ENCODE measurements at regions not wholly inside any gene's neighbourhood (a gene's known extent, or its start where the extent isn't known, plus 50 kb on each side); places are given as distances from the start of the nearest gene placed in this dataset.

DNA sequence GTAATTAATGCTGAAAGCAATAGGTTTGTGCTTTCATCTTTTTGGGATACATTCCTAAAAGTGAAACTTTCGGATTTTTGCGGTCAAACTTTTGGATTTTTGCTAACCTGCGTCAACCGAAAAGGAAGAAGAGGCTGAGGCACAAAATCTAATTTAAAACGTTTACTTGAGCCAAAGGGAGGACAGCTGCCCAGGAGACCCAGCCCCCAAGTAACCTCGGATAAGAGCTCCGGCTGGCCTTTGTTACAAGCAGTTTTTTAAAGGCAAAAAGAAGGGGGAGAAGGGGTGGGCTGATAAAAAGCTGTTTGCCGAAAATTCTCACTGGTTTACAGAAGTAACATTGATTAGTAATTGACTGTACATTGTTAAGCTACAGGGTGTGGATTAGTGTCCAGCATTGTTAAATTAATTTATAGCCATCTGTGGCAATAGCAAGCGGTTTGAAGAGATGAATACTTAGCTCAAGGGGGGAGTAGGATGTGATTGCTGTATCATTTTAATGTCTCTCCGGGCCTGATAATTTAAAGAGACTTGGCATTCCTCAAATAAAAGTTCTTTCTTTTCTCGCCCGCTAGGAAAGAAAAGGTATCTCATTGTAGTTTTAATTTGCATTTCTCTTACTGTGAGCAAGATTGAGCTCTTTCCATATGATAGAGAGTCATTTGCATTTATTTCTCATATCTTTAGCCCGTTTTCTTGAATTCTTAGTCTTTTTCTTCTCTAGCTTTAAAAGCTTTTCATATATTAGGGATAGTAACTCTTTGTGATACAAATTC is 59.1 kb upstream of the USP9X start:
- Histone ChIP-seq H3K9me3 (ENCODE audit: control insufficient read depth, low read depth, low read length) (no peaks in the 10 kb centered on the region), H2AFZ (ENCODE audit: control insufficient read depth, low read length) (no peak overlapping the region), H3K27ac (ENCODE audit: control insufficient read depth, insufficient read depth, low read length) (no peak overlapping the region)

DNA sequence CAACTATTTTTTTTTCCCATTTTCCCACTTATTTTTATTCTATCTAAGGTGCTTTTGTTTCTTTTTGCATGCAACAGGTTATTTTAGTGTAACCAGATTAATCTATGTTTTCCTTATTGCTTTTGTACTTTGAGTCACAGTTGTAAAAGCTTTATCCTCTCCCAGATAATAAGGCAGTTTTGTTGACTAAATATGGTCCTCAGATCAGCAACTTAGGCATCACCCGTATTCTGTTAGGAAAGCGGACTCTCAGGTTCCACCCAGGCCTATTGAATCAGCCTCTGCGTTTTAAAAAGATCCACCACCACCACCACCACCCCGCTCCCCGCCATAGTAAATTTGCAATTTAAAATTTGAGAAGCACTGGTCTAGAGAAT is 58.6 kb upstream of the USP9X start:
- H2AFZ ChIP-seq (ENCODE audit: control insufficient read depth, low read length): no peak overlapping the region
- FAIRE-seq: no peak
- dilution Hi-C loops (cut with MboI; ENCODE audit: extremely low pct_ligation_motif_present, low sequenced_read_pairs): no loop called here

More for the DNA sequence above, 59.1 kb upstream of the USP9X start:
- TF ChIP-seq, protein P1, sequence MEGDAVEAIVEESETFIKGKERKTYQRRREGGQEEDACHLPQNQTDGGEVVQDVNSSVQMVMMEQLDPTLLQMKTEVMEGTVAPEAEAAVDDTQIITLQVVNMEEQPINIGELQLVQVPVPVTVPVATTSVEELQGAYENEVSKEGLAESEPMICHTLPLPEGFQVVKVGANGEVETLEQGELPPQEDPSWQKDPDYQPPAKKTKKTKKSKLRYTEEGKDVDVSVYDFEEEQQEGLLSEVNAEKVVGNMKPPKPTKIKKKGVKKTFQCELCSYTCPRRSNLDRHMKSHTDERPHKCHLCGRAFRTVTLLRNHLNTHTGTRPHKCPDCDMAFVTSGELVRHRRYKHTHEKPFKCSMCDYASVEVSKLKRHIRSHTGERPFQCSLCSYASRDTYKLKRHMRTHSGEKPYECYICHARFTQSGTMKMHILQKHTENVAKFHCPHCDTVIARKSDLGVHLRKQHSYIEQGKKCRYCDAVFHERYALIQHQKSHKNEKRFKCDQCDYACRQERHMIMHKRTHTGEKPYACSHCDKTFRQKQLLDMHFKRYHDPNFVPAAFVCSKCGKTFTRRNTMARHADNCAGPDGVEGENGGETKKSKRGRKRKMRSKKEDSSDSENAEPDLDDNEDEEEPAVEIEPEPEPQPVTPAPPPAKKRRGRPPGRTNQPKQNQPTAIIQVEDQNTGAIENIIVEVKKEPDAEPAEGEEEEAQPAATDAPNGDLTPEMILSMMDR (optimal IDR thresholded peaks at IDR 0.05 in 1 of 3, IDR thresholded peaks at IDR 0.05 in 1 of 3, conservative IDR thresholded peaks at IDR 0.05 in 1 of 3; ENCODE audit: extremely low read depth in 1 of 3, insufficient read depth in 2 of 3, low read length in 3 of 3): no peak
- no peak for TF ChIP-seq EZH2 (IDR thresholded peaks at IDR 0.05; ENCODE audit: low read length)
- Histone ChIP-seq H3K4me3 (ENCODE audit: control insufficient read depth in 2 of 3, extremely low read depth in 1 of 3, insufficient read depth in 2 of 3, low read depth in 1 of 3, low read length in 3 of 3) (no peak overlapping the region), H3K9ac (ENCODE audit: control insufficient read depth, extremely low read depth, insufficient read depth, low read length) (no peak overlapping the region), H3K27me3 (ENCODE audit: control insufficient read depth, extremely low read depth, insufficient read depth, low read length) (peaks cover 9% of the 10 kb centered on the region), H3K79me2 (ENCODE audit: control insufficient read depth, insufficient read depth, low read length) (no peaks in the 10 kb centered on the region), H4K20me1 (ENCODE audit: control insufficient read depth, extremely low read depth, insufficient read depth, low read length) (no peaks in the 10 kb centered on the region), H3K9me1 (ENCODE audit: control insufficient read depth, extremely low read depth, insufficient read depth, low read length) (no peaks in the 10 kb centered on the region), H3K4me2 (ENCODE audit: control insufficient read depth, extremely low read depth, insufficient read depth, low read depth, low read length) (no peak overlapping the region), H3K4me1 (ENCODE audit: control insufficient read depth, extremely low read depth, insufficient read depth, low read length) (peaks cover 9% of the 10 kb centered on the region), H3K36me3 (ENCODE audit: control insufficient read depth in 2 of 2, extremely low read depth in 1 of 2, insufficient read depth in 2 of 2, low read length in 2 of 2) (no peaks in the 10 kb centered on the region)
- FAIRE-seq: no peak
- DNase-seq (ENCODE audit: low read depth, low spot score): no peak
- dilution Hi-C loops (cut with MboI; ENCODE audit: extremely low pct_ligation_motif_present, low sequenced_read_pairs): no loop called here

More for the DNA sequence above, 58.6 kb upstream of the USP9X start:
- H3K36me3 ChIP-seq (ENCODE audit: control insufficient read depth in 2 of 2, extremely low read depth in 1 of 2, insufficient read depth in 2 of 2, low read length in 2 of 2): no peaks in the 10 kb centered on the region
- H3K79me2 ChIP-seq (ENCODE audit: control insufficient read depth, insufficient read depth, low read length): no peaks in the 10 kb centered on the region
- H4K20me1 ChIP-seq (ENCODE audit: control insufficient read depth, extremely low read depth, insufficient read depth, low read length): no peaks in the 10 kb centered on the region
- no peak overlapping the region for H3K4me3 ChIP-seq (ENCODE audit: control insufficient read depth in 2 of 3, extremely low read depth in 1 of 3, insufficient read depth in 2 of 3, low read depth in 1 of 3, low read length in 3 of 3)
- peaks cover 9% of the 10 kb centered on the region for H3K27me3 ChIP-seq (ENCODE audit: control insufficient read depth, extremely low read depth, insufficient read depth, low read length)
- H3K9me1 ChIP-seq (ENCODE audit: control insufficient read depth, extremely low read depth, insufficient read depth, low read length): no peaks in the 10 kb centered on the region
- no peak overlapping the region for H3K9ac ChIP-seq (ENCODE audit: control insufficient read depth, extremely low read depth, insufficient read depth, low read length)
- TF ChIP-seq EZH2 (IDR thresholded peaks at IDR 0.05; ENCODE audit: low read length): no peak
- TF ChIP-seq, protein P1 (optimal IDR thresholded peaks at IDR 0.05 in 1 of 3, IDR thresholded peaks at IDR 0.05 in 1 of 3, conservative IDR thresholded peaks at IDR 0.05 in 1 of 3; ENCODE audit: extremely low read depth in 1 of 3, insufficient read depth in 2 of 3, low read length in 3 of 3): no peak
- peaks cover 9% of the 10 kb centered on the region for H3K4me1 ChIP-seq (ENCODE audit: control insufficient read depth, extremely low read depth, insufficient read depth, low read length)
- no peak overlapping the region for H3K4me2 ChIP-seq (ENCODE audit: control insufficient read depth, extremely low read depth, insufficient read depth, low read depth, low read length)
- H3K27ac ChIP-seq (ENCODE audit: control insufficient read depth, insufficient read depth, low read length): no peak overlapping the region
- no peak for DNase-seq (ENCODE audit: low read depth, low spot score)
- no peaks in the 10 kb centered on the region for H3K9me3 ChIP-seq (ENCODE audit: control insufficient read depth, low read depth, low read length)

Data from keratinocyte (primary cell).